CD14-positive monocyte (primary cell): ENCODE measurements at regions not wholly inside any gene's neighbourhood (a gene's known extent, or its start where the extent isn't known, plus 50 kb on each side); places are given as distances from the start of the nearest gene placed in this dataset.

Experiments
- DNase-seq, 3 donors: peaks; one replicate each; pipeline ENCODE4 v3.0.0-alpha.2; 2011 to 2022
- H2AFZ ChIP-seq: 2 replicates; pipeline ENCODE4 v1.6.0; 2012; ENCODE audit warnings: mild to moderate bottlenecking, low read depth, low read length, inconsistent platforms; ENCODE audit not compliant: insufficient read depth, poor library complexity, severe bottlenecking
- H3K27ac ChIP-seq, 2 donors: 1 replicate in 1 of 2; 2 replicates in 1 of 2; pipeline ENCODE4 v1.5.1; 2012 to 2013; ENCODE audit warnings: low read length in 2 of 2, control low read depth in 1 of 2, inconsistent platforms in 1 of 2, low read depth in 1 of 2, mild to moderate bottlenecking in 1 of 2
- H3K27me3 ChIP-seq, 2 donors: one replicate each; pipeline versions ENCODE4 v1.6.0 to v1.6.1; 2011 to 2013; ENCODE audit warnings: low read length in 2 of 2; ENCODE audit not compliant: control insufficient read depth in 2 of 2, insufficient read depth in 2 of 2
- H3K36me3 ChIP-seq, 2 donors: replicated peaks in 1 of 2; 1 replicate in 1 of 2; 2 replicates in 1 of 2; pipeline versions ENCODE4 v1.5.1 to v1.6.1; 2012 to 2013; ENCODE audit warnings: low read length in 2 of 2, control low read depth in 1 of 2, inconsistent platforms in 1 of 2, mild to moderate bottlenecking in 1 of 2; ENCODE audit not compliant: insufficient read depth in 2 of 2, control insufficient read depth in 1 of 2
- H3K4me1 ChIP-seq, 2 donors: 1 replicate in 1 of 2; 2 replicates in 1 of 2; pipeline versions ENCODE4 v1.5.1 to v1.6.1; 2012 to 2013; ENCODE audit warnings: low read length in 2 of 2, control low read depth in 1 of 2, inconsistent platforms in 1 of 2, mild to moderate bottlenecking in 1 of 2, moderate library complexity in 1 of 2; ENCODE audit not compliant: insufficient read depth in 2 of 2, control insufficient read depth in 1 of 2
- H3K4me2 ChIP-seq: replicated peaks from 2 replicates; pipeline ENCODE3; 2012; ENCODE audit warnings: low read length, moderate library complexity, mild to moderate bottlenecking; ENCODE audit not compliant: poor library complexity, severe bottlenecking; ENCODE audit errors: extremely low read depth
- H3K4me3 ChIP-seq, 3 experiments: fragments of 200-600 bp in 1 of 3; sonication (generic) in 1 of 3; replicated peaks in 1 of 3; 1 replicate in 2 of 3; 2 replicates in 1 of 3; pipeline ENCODE4 v1.5.1; 2011 to 2013; ENCODE audit warnings: low read length in 3 of 3, mild to moderate bottlenecking in 3 of 3, control low read depth in 2 of 3, low read depth in 2 of 3, inconsistent platforms in 1 of 3, moderate library complexity in 1 of 3
- H3K79me2 ChIP-seq: 2 replicates; pipeline ENCODE4 v1.6.0; 2012; ENCODE audit warnings: mild to moderate bottlenecking, control low read depth, inconsistent platforms, low read length, moderate library complexity; ENCODE audit not compliant: insufficient read depth
- H3K9ac ChIP-seq: 2 replicates; pipeline ENCODE4 v1.6.0; 2017; ENCODE audit warnings: low read length, mild to moderate bottlenecking; ENCODE audit not compliant: insufficient read depth, poor library complexity, severe bottlenecking
- H3K9me3 ChIP-seq, 2 donors: replicated peaks in 1 of 2; 1 replicate in 1 of 2; 2 replicates in 1 of 2; pipeline versions ENCODE4 v1.5.1 to v1.6.1; 2012 to 2013; ENCODE audit warnings: low read length in 2 of 2, control low read depth in 1 of 2; ENCODE audit not compliant: control insufficient read depth in 1 of 2, insufficient read depth in 1 of 2
- H4K20me1 ChIP-seq: 2 replicates; pipeline ENCODE4 v1.6.0; 2012; ENCODE audit warnings: mild to moderate bottlenecking, low read length, control low read depth, moderate library complexity; ENCODE audit not compliant: insufficient read depth
- H3K27ac Mint-ChIP-seq, 7 donors: one replicate each; pipeline ENCODE4 v1.8.0; 2020; ENCODE audit warnings: mild to moderate bottlenecking in 7 of 7, mixed read lengths in 7 of 7, moderate library complexity in 6 of 7, inconsistent platforms in 2 of 7
- H3K27me3 Mint-ChIP-seq, 3 donors: one replicate each; pipeline ENCODE4 v1.8.0; 2021 to 2022; ENCODE audit warnings: low read depth in 3 of 3, mild to moderate bottlenecking in 3 of 3, mixed read lengths in 3 of 3, moderate library complexity in 3 of 3, inconsistent platforms in 1 of 3
- H3K36me3 Mint-ChIP-seq, 2 donors: one replicate each; pipeline ENCODE4 v1.8.0; 2020; ENCODE audit warnings: mixed read lengths in 2 of 2, inconsistent platforms in 1 of 2, mild to moderate bottlenecking in 1 of 2
- H3K4me1 Mint-ChIP-seq: one replicate; pipeline ENCODE4 v1.8.0; 2020; ENCODE audit warnings: mild to moderate bottlenecking, mixed read lengths
- H3K4me3 Mint-ChIP-seq, 2 donors: one replicate each; pipeline ENCODE4 v1.8.0; 2020; ENCODE audit warnings: mild to moderate bottlenecking in 2 of 2, mixed read lengths in 2 of 2, moderate library complexity in 1 of 2
- H3K9me3 Mint-ChIP-seq, 7 donors: one replicate each; pipeline ENCODE4 v1.8.0; 2020 to 2022; ENCODE audit warnings: mixed read lengths in 7 of 7, mild to moderate bottlenecking in 6 of 7, moderate library complexity in 6 of 7, inconsistent platforms in 2 of 7
- CTCF ChIP-seq: fragments of 200-600 bp; IDR thresholded peaks from one replicate; pipeline ENCODE4 v1.8.0; 2022; ENCODE audit warnings: antibody characterized with exemption, mild to moderate bottlenecking
- WGBS: methylation state at CpG from one replicate; pipeline ENCODE4 v1.1.5; 2013; ENCODE audit warnings: missing lambda C conversion rate; ENCODE audit not compliant: insufficient coverage; 5-methylcytosine and 5-hydroxymethylcytosine counted together
- intact Hi-C, 2 donors: fragments of 100-400 bp; cut with micrococcal nuclease; formaldehyde crosslinking; loops; one replicate each; pipeline versions ENCODE4 v1.15.0 to v1.15.1; 2023

- intact Hi-C loops: no loop called here
- no peaks in the 10 kb centered on the region for H3K9me3 ChIP-seq
- H4K20me1 ChIP-seq: no peaks in the 10 kb centered on the region
- H3K27ac ChIP-seq: no peak overlapping the region
- no peak overlapping the region for H3K4me3 Mint-ChIP-seq
- peaks cover 0 to 5% (median 2%) of the 10 kb centered on the region in 7 donors for H3K9me3 Mint-ChIP-seq
- no peak overlapping the region for H3K4me3 ChIP-seq
- no peaks in the 10 kb centered on the region for H3K36me3 ChIP-seq
- H3K27me3 ChIP-seq: no peaks in the 10 kb centered on the region
- H3K9ac ChIP-seq: no peak overlapping the region
- H3K4me2 ChIP-seq: no peak overlapping the region
- no peaks in the 10 kb centered on the region for H3K36me3 Mint-ChIP-seq
- no peaks in the 10 kb centered on the region for H3K79me2 ChIP-seq
- peaks cover 8% of the 10 kb centered on the region for H3K4me1 Mint-ChIP-seq
- H2AFZ ChIP-seq: no peak overlapping the region
- WGBS: 100% methylated on average over 6 of the region's 8 CpGs
- no peak for DNase-seq
- H3K4me1 ChIP-seq: no peaks in the 10 kb centered on the region
- H3K27ac Mint-ChIP-seq: peak overlapping the region in 1 of 7 donors; percentile 4
- H3K27me3 Mint-ChIP-seq: peaks cover 2 to 9% (median 5%) of the 10 kb centered on the region in 3 donors
- TF ChIP-seq CTCF: no peak
Observed at GRCh38 chr7:27405780-27406179, 163.2 kb downstream of the EVX1 start.

- no peak for TF ChIP-seq CTCF
- H3K27ac Mint-ChIP-seq: no peak overlapping the region
- Histone ChIP-seq H3K4me2 (no peak overlapping the region), H2AFZ (no peak overlapping the region), H3K9ac (no peak overlapping the region), H3K27me3 (peaks cover 0 to 2% of the 10 kb centered on the region in 2 donors), H3K36me3 (no peaks in the 10 kb centered on the region), H3K4me1 (no peaks in the 10 kb centered on the region), H3K4me3 (no peak overlapping the region), H4K20me1 (no peaks in the 10 kb centered on the region), H3K79me2 (no peaks in the 10 kb centered on the region), H3K27ac (no peak overlapping the region), H3K9me3 (no peaks in the 10 kb centered on the region)
- no peaks in the 10 kb centered on the region for H3K36me3 Mint-ChIP-seq
- H3K4me1 Mint-ChIP-seq: peaks cover 8% of the 10 kb centered on the region
- H3K4me3 Mint-ChIP-seq: no peak overlapping the region
- WGBS: 56% methylated on average over 1 of the region's 3 CpGs
- H3K9me3 Mint-ChIP-seq: peaks cover 0 to 1% (median 0%) of the 10 kb centered on the region in 7 donors
- no peak for DNase-seq
- intact Hi-C loops: no loop called here
- peaks cover 4 to 13% (median 8%) of the 10 kb centered on the region in 3 donors for H3K27me3 Mint-ChIP-seq
Observed at GRCh38 chr7:27409311-27409710, 166.7 kb downstream of the EVX1 start.
